HFFc6 (cell line): ENCODE measurements at regions not wholly inside any gene's neighbourhood (a gene's known extent, or its start where the extent isn't known, plus 50 kb on each side); places are given as distances from the start of the nearest gene placed in this dataset.

Source experiments
- DNase-seq: peaks from one replicate; pipeline ENCODE4 v3.0.0-alpha.2; 2018
- H3K27ac Mint-ChIP-seq: 2 replicates; pipeline ENCODE4 v1.8.0; 2020; ENCODE audit warnings: mild to moderate bottlenecking, mixed read lengths
- H3K27me3 Mint-ChIP-seq: 2 replicates; pipeline ENCODE4 v1.8.0; 2021; ENCODE audit warnings: mild to moderate bottlenecking, moderate library complexity, mixed read lengths; ENCODE audit not compliant: insufficient read depth
- H3K36me3 Mint-ChIP-seq: 2 replicates; pipeline ENCODE4 v1.8.0; 2021; ENCODE audit warnings: low read depth, mixed read lengths
- H3K4me1 Mint-ChIP-seq: 2 replicates; pipeline ENCODE4 v1.8.0; 2020; ENCODE audit warnings: low read depth, mixed read lengths
- H3K4me3 Mint-ChIP-seq: 2 replicates; pipeline ENCODE4 v1.8.0; 2020; ENCODE audit warnings: mild to moderate bottlenecking, moderate library complexity, mixed read lengths
- H3K9me3 Mint-ChIP-seq: 2 replicates; pipeline ENCODE4 v1.8.0; 2020; ENCODE audit warnings: mild to moderate bottlenecking, mixed read lengths
- CTCF ChIP-seq: fragments of 200-600 bp; sonication (generic); IDR thresholded peaks from 2 replicates; pipeline ENCODE4 v1.5.0; 2021; ENCODE audit warnings: antibody characterized with exemption, mild to moderate bottlenecking

GRCh38 chr20:60931696-60932095 lies 320.4 kb upstream of the CDH4 start:
- DNase-seq: no peak
- Mint-ChIP-seq H3K4me3 (no peak overlapping the region), H3K4me1 (no peaks in the 10 kb centered on the region), H3K36me3 (no peaks in the 10 kb centered on the region), H3K27me3 (peaks cover 4% of the 10 kb centered on the region), H3K27ac (no peak overlapping the region), H3K9me3 (peaks cover 39% of the 10 kb centered on the region)
- no peak for TF ChIP-seq CTCF

GRCh38 chr20:60934724-60935123 lies 317.3 kb upstream of the CDH4 start:
- Mint-ChIP-seq H3K4me3 (no peak overlapping the region), H3K27ac (no peak overlapping the region), H3K4me1 (no peaks in the 10 kb centered on the region), H3K36me3 (no peaks in the 10 kb centered on the region), H3K9me3 (peaks cover 32% of the 10 kb centered on the region), H3K27me3 (peaks cover 2% of the 10 kb centered on the region)
- no peak for DNase-seq
- TF ChIP-seq CTCF: no peak

GRCh38 chr20:60935971-60936370 lies 316.1 kb upstream of the CDH4 start:
- peaks cover 22% of the 10 kb centered on the region for H3K9me3 Mint-ChIP-seq
- no peak overlapping the region for H3K4me3 Mint-ChIP-seq
- no peaks in the 10 kb centered on the region for H3K4me1 Mint-ChIP-seq
- no peak for TF ChIP-seq CTCF
- no peak for DNase-seq
- no peaks in the 10 kb centered on the region for H3K36me3 Mint-ChIP-seq
- H3K27ac Mint-ChIP-seq: no peak overlapping the region
- peaks cover 2% of the 10 kb centered on the region for H3K27me3 Mint-ChIP-seq

GRCh38 chr20:60937585-60937984 lies 314.5 kb upstream of the CDH4 start:
- Mint-ChIP-seq H3K27me3 (peaks cover 2% of the 10 kb centered on the region), H3K4me3 (no peak overlapping the region), H3K4me1 (no peaks in the 10 kb centered on the region), H3K9me3 (peaks cover 11% of the 10 kb centered on the region), H3K27ac (no peak overlapping the region), H3K36me3 (no peaks in the 10 kb centered on the region)
- TF ChIP-seq CTCF: no peak
- DNase-seq: no peak

- no peak overlapping the region for H3K27ac Mint-ChIP-seq
- H3K4me3 Mint-ChIP-seq: no peak overlapping the region
- no peaks in the 10 kb centered on the region for H3K36me3 Mint-ChIP-seq
- DNase-seq: no peak
- peaks cover 10% of the 10 kb centered on the region for H3K9me3 Mint-ChIP-seq
- H3K27me3 Mint-ChIP-seq: peaks cover 2% of the 10 kb centered on the region
- TF ChIP-seq CTCF: no peak
- no peaks in the 10 kb centered on the region for H3K4me1 Mint-ChIP-seq
Measured at GRCh38 chr20:60941379-60941778, 310.7 kb upstream of the CDH4 start.

GRCh38 chr20:60947819-60948218 lies 304.2 kb upstream of the CDH4 start:
- Mint-ChIP-seq H3K9me3 (peaks cover 44% of the 10 kb centered on the region), H3K4me3 (no peak overlapping the region), H3K36me3 (peaks cover 5% of the 10 kb centered on the region; the same call in 1 of the 2 replicates), H3K4me1 (no peaks in the 10 kb centered on the region), H3K27ac (no peak overlapping the region), H3K27me3 (peaks cover 8% of the 10 kb centered on the region; the same call in 1 of the 2 replicates)
- DNase-seq: no peak
- TF ChIP-seq CTCF: no peak
